GM19452 (cell line): ENCODE measurements at regions not wholly inside any gene's neighbourhood (a gene's known extent, or its start where the extent isn't known, plus 50 kb on each side); places are given as distances from the start of the nearest gene placed in this dataset.

Source experiments
- ATAC-seq: cut with Tn5 transposase; IDR thresholded peaks from one replicate; pipeline ENCODE4 v1.9.1; 2021; ENCODE audit not compliant: unreplicated experiment

GRCh38 chr12:93174473-93174872 is 203.3 kb upstream of the NUDT4 start:
- ATAC-seq, result no peak

DNA sequence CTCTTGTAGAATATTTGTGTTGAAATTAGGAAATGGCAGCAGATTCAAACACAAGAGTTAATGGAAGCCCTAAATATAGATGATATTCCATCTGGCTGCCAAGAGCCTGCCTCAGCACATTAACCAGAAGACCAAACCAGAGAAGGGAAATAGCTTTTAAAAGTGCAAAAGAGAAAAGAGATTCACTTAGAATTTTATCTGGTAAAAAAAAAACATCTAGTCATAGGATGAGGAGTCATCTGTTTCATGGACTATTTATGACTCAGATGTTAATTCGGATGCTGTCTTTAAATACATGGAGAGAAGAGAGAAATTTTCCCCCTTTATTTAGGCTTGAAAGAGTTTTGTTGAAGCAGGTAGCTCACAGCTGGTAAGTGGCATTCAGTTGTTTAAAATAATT is 201.6 kb upstream of the NUDT4 start:
- ATAC-seq, result no peak

DNA sequence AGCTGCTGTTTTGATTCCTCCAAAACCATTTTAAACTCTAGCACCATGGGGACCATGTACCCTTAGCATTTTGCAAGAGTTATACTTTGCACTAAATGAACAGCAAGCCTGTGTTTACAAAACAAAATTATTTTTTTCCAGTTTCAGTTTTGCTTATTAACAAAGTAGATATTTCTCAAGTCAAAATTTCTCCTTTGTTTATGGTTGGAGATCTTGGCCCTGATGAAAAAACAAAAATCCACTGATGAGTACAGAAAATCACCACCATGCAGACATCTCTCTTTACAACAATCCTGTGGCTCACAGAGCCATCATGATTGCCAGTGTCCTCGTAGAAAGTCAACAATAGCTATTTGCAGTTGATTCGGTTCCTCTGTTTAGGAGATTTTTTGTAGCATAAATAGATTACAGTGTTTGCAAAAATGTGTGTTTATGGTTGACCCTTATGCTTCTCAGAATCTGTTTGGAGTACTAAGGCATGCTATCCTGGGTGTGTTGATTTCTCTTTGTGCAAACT is 201.1 kb upstream of the NUDT4 start:
- ATAC-seq, result no peak

- ATAC-seq, result no peak
Measured at GRCh38 chr12:93177208-93178153, 200.2 kb upstream of the NUDT4 start.

DNA sequence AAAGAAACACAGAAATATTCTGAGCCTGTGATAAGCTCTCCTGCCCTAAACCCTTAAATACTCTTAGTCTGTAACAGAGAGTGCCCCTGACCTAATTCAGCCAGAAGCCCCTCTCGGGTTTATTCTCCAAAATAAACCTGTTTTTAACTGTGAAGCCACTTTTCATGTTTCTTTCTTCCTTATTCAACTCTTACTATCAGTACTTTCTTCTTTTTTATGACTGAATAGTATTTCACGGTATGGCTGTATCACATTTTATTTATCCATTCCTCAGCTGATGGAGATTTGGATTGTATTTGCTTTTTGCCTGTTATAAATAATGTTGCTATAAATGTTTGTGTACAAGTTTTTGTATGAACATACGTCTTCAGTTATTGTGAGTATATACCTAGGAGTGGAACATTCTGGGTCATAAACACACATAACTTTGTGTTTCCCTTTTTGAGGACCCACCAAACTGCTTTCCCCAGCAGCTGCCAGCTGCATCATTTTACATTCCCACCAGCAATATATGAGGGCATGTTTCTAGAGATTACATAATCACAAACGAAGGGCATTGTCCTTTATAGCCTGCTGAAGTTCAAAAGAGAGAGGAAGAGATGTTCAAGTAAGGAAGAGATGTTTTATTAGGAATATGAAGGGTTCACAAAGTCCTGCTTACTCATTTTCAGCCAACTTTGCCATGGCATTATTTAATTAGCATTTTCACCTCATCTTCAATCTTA is 199.4 kb upstream of the NUDT4 start:
- ATAC-seq, result no peak

DNA sequence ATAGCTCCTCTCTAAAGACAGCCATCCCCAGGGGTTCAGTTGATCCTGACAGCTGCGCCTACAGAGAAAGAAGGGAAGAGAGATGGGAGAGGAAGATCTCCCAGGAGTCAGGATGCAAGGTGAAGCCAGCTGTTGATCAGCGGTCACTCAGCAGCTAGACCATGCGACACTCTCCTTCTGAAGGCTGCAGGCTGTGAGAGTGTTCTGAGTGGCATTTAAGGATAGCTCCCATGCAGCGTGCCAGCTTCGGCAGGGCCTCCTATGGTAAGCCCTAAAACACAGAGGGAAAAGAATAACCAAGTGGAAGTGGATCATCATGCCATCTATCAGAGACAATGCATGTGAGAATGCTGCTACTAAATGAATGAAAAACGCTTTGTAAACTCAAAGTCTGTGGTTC is 197.9 kb upstream of the NUDT4 start:
- ATAC-seq, result no peak

- no peak for ATAC-seq
Measured at GRCh38 chr12:93180566-93180965, 197.2 kb upstream of the NUDT4 start.

DNA sequence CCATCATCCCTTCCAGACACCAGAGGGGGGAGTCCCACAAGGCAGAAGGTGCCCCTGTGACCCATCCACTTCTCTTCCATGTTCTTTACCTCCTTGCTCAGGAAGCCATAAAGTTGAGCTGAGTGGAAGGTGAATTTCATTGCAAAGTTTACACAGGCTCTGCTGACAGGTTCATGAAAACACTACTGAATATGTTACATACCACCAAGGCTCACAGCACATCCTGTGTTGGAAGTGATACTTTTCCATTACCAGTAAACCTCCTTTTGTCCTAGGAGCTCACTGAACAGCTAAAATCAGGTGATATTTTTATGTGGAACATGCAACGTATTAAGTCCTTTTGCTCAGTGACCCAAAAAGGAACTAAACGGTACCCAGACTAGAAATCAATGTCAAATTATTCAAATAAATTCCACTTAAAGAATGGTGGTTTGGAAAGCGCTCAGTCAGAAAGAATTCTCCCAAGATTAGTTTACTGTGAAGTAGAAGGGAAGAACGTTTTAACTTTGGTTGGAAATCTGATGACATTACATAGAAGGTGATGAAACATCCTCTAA is 196.2 kb upstream of the NUDT4 start:
- ATAC-seq, result no peak

DNA sequence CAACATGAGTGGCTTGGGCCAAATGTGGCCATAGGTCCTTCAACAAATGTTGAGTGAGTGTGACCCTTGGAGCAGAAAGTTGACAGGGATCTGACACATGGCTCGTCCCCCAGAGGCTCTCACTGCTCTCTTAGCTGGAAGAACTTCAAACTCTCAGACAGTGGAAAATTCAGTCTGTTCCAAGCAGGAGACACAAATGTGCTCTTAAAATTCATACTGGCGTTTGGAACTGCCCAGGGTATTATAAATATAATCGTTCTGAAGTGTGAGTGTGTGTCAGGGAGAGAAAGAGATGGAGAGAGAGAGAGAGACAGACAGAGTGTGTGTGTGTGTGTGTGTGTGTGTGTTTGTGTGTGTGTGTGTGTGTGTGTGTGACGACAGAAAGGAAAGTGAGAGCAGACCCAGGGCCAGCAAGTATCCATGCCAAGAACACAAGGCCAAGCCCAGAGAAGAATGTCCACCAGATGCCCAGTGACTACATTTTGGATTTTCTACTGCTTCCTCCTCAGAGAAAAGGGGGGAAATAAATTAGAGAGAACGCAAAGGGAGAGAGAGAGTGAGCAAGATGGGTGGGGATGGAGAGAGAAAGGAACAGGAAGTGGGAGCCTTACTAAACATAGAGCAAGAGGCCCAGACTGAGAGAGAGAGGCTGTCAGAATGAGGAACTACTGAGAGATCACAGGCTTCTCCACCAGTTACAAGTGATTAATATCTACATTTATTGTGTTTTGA is 193.6 kb upstream of the NUDT4 start:
- peak; percentile 87 for ATAC-seq

DNA sequence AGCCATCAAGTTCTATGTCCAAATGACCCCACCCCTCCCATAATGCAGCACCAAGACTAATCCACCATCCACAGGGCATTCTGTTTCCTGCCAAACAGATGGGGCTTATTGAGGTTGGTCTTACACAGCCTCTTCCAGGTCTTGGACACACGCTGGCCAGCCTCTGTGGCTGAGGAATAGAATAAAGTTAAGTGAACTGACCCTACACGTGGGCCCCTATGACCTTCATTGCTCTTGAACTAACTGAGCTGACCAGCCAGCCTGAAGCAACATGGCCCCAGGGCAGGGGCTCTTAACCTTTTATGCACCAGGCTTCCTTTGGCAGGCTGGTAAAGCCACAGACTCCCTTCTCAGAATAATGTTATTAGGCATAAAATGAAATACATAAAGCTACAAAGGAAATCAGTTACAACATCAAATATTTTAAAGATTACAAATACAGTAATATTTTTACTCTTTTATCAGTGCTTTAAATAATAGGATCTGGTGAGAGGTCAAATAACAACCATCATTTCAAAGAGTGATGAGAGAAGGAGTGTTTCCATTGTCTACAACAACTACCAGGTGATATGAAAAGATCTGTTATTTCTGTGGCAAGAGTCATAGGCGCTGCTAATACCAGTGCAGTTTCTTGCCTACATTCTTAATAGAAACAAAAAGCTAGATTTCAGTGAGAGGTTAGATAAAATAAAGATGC is 192.9 kb upstream of the NUDT4 start:
- ATAC-seq, result no peak

- ATAC-seq, result no peak
Measured at GRCh38 chr12:93185369-93185741, 192.4 kb upstream of the NUDT4 start.

DNA sequence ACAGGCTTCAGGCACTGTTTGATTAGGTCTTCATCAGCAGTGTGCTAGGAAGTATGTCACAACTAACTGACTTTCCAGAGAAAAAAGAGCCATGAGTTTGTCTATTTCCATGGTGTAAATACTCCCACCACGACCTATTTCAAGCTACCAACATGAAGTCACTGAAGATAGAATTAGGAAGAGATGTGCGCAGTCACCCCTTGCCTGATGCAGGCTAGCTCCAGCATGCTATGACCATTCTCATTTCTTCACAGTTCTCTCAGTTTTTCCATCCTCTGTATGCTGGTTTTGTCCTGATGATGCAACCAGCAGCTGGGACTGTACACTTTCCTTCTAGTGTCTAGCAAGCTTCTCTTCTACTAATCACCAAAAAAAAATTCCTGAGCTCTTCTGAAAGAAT is 191.6 kb upstream of the NUDT4 start:
- ATAC-seq, result no peak

- ATAC-seq, result no peak
Measured at GRCh38 chr12:93186621-93187020, 191.1 kb upstream of the NUDT4 start.

DNA sequence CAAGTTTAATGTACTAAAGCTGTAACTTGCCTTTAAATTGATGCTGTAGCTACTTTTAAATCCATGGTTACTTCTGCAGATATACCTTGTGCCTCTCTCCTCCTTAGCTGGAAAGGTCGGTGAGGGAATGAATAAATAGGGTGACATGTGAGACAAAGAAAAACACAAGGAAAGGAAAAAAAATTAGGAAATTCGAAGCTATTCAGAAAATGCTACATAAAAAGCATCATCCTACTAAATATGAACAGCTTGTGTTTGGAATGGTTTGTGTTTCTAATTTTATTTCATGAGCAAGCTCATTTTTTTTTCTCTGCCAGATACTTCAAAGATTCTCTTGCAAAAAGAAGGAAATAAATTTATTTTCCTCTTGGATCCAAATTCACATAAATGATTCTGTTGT is 186.3 kb upstream of the NUDT4 start:
- ATAC-seq, result no peak

GRCh38 chr12:93191956-93192355 is 185.8 kb upstream of the NUDT4 start:
- no peak for ATAC-seq

DNA sequence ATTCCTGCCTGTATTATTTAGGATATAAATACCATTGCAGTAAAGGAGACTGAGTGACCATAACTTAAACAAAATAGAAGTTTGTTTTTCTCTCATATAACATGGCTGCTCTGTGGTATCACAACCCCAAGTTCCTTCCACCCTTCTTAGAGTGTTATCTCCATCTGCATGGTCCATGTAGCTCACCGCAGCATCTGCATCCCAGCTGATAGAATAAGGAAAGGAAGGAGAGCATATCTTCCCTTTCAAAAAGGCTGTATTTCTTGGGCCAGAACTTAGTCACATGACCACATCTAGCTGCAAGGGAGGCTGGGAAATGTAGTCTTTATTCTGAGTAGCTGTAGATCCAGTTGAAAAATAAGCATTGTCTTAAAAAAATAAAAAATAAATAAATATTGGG is 184.8 kb upstream of the NUDT4 start:
- no peak for ATAC-seq

DNA sequence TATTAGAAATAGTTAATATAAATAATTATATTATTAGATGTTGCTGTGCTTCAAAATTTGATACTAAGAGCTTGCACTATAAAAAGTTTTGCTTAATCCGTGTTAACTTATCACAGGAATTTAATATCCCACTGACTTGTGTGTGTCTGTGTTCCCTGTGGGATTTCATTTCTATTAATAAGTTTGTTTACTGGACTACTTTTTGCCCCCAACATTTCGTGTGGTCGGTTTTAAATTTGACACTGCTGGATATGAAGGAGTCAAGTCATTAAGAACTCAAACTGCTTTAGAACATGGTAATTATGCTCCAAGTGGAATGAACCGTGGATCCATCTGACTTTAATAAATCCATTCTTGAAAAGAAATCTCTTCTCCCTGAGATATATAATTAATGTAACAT is 182.2 kb upstream of the NUDT4 start:
- ATAC-seq, result no peak

- no peak for ATAC-seq
Measured at GRCh38 chr12:93197067-93197593, 180.6 kb upstream of the NUDT4 start.

DNA sequence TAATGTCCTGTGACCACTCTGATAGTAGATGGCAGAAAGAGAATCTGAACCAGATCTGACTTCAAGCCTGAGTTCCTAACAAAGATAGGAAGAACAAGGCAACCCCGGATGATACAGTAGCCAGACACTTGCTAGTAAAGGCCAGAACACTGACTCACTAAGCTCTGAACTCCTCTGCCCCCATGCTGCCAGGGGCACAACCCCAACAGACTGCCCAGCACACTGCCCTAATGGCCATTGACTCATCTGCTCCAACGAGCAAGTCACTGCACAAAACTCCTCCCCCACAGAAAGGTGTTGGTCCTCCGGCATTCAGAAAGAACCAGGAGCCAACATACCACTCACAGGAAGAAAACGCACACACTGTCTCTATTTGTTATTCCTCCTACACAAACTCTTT is 179.6 kb upstream of the NUDT4 start:
- no peak for ATAC-seq

DNA sequence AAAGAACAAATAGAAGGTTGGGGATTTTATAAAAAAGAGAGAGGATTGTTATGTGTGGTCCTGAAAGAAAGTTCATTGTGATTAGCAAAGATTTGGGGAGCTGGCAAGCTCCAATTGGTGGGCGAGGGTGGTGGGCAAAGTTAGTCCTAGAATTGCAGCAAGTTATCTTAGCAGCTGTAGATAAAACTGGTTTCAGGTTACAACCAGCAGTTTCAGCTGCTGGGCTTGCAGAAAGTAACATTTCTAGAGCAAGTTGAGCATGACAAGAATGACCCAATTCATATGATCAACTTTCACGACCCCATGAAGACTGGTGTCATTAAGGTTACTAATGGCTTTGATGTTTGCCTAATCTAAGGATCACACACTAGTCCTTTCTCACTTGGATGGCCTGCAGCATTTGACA is 177.9 kb upstream of the NUDT4 start:
- no peak for ATAC-seq
